IMR-90 (cell line): ENCODE measurements at regions not wholly inside any gene's neighbourhood (a gene's known extent, or its start where the extent isn't known, plus 50 kb on each side); places are given as distances from the start of the nearest gene placed in this dataset.

Source experiments
- ATAC-seq: fragments of 200-7000 bp; cut with Tn5 transposase; 2 replicates; pipeline ENCODE4 v1.9.1; 2020; ENCODE audit warnings: low read depth, mild to moderate bottlenecking, moderate library complexity
- BruUV-seq: library from RNA; stranded (reverse); fragments of 400-500 nt; replicated peaks from 2 replicates; lab custom pipeline; 2021; lab: Mats Ljungman, UMichigan
- CTCF ChIA-PET: fragments of 300-600 bp; formaldehyde crosslinking; extraction: SDS; loops from one replicate; lab custom pipeline; 2021; ENCODE audit warnings: antibody characterized with exemption; lab: Yijun Ruan, JAX
- POLR2A ChIA-PET: fragments of 300-600 bp; sonication (Branson Sonifier 250); formaldehyde crosslinking; loops from one replicate; lab custom pipeline; 2022; ENCODE audit warnings: antibody characterized with exemption; ENCODE audit not compliant: unreplicated experiment; lab: Charles Lee
- DNase-seq: peaks from one replicate; pipeline ENCODE4 v3.0.0; 2013
- H2AFZ ChIP-seq: replicated peaks from 2 replicates; pipeline ENCODE3; 2013; ENCODE audit warnings: low read length, mild to moderate bottlenecking; ENCODE audit not compliant: poor library complexity
- H2AK5ac ChIP-seq: 2 replicates; pipeline ENCODE4 v1.6.1; 2013; ENCODE audit warnings: low read depth, low read length, inconsistent platforms
- H2AK9ac ChIP-seq: replicated peaks from 2 replicates; pipeline ENCODE3; 2013; ENCODE audit warnings: mild to moderate bottlenecking, low read depth, low read length, moderate library complexity; ENCODE audit not compliant: poor library complexity
- H2BK120ac ChIP-seq: 2 replicates; pipeline ENCODE4 v1.6.1; 2013; ENCODE audit warnings: low read depth, low read length, inconsistent platforms
- H2BK15ac ChIP-seq: 3 replicates; pipeline ENCODE4 v1.6.1; 2013; ENCODE audit warnings: low read depth, low read length, inconsistent platforms
- H2BK20ac ChIP-seq: 2 replicates; pipeline ENCODE4 v1.6.1; 2013; ENCODE audit warnings: low read depth, mild to moderate bottlenecking, inconsistent platforms, low read length, moderate library complexity
- H2BK5ac ChIP-seq: 2 replicates; pipeline ENCODE4 v1.6.1; 2013; ENCODE audit warnings: mild to moderate bottlenecking, low read depth, low read length, inconsistent platforms; ENCODE audit not compliant: poor library complexity, severe bottlenecking
- H3K14ac ChIP-seq: replicated peaks from 2 replicates; pipeline ENCODE4 v1.6.1; 2013; ENCODE audit warnings: low read depth, low read length, inconsistent platforms
- H3K18ac ChIP-seq: 2 replicates; pipeline ENCODE4 v1.6.1; 2013; ENCODE audit warnings: low read depth, low read length, control low read depth
- H3K23ac ChIP-seq: 2 replicates; pipeline ENCODE4 v1.6.1; 2013; ENCODE audit warnings: low read depth, low read length, inconsistent platforms
- H3K27ac ChIP-seq: 2 replicates; pipeline ENCODE4 v1.5.1; 2013; ENCODE audit warnings: mild to moderate bottlenecking, control low read depth, low read length; ENCODE audit not compliant: insufficient read depth
- H3K27me3 ChIP-seq: 2 replicates; pipeline ENCODE4 v1.6.1; 2013; ENCODE audit warnings: low read length; ENCODE audit not compliant: control insufficient read depth, insufficient read depth
- H3K36me3 ChIP-seq: 2 replicates; pipeline ENCODE4 v1.6.1; 2013; ENCODE audit warnings: low read length, mixed read lengths; ENCODE audit not compliant: control insufficient read depth, insufficient read depth
- H3K4ac ChIP-seq: 2 replicates; pipeline ENCODE4 v1.6.1; 2013; ENCODE audit warnings: low read depth, low read length, inconsistent platforms
- H3K4me1 ChIP-seq: 2 replicates; pipeline ENCODE4 v1.6.1; 2013; ENCODE audit warnings: low read length, mixed read lengths; ENCODE audit not compliant: control insufficient read depth, insufficient read depth
- H3K4me2 ChIP-seq: 2 replicates; pipeline ENCODE4 v1.6.1; 2013; ENCODE audit warnings: low read depth, mild to moderate bottlenecking, control low read depth, low read length, moderate library complexity
- H3K4me3 ChIP-seq: 2 replicates; pipeline ENCODE4 v1.5.1; 2013; ENCODE audit warnings: low read depth, mild to moderate bottlenecking, control low read depth, low read length, moderate library complexity; ENCODE audit not compliant: insufficient read depth
- H3K56ac ChIP-seq: 2 replicates; pipeline ENCODE4 v1.6.1; 2013; ENCODE audit warnings: low read length, inconsistent platforms; ENCODE audit not compliant: insufficient read depth; ENCODE audit errors: extremely low read depth
- H3K79me1 ChIP-seq, 2 experiments: 2 replicates each; pipeline ENCODE4 v1.6.1; 2013; ENCODE audit warnings: low read length in 2 of 2, inconsistent platforms in 1 of 2, low read depth in 1 of 2
- H3K9ac ChIP-seq: 2 replicates; pipeline ENCODE4 v1.6.1; 2013; ENCODE audit warnings: low read depth, low read length, control low read depth
- H3K9me1 ChIP-seq: 2 replicates; pipeline ENCODE4 v1.6.1; 2013; ENCODE audit warnings: low read length, inconsistent platforms; ENCODE audit not compliant: insufficient read depth
- H3K9me3 ChIP-seq: 2 replicates; pipeline ENCODE4 v1.6.1; 2013; ENCODE audit warnings: low read length; ENCODE audit not compliant: control insufficient read depth, insufficient read depth
- H4K20me1 ChIP-seq: 2 replicates; pipeline ENCODE4 v1.6.1; 2013; ENCODE audit warnings: low read length, inconsistent platforms; ENCODE audit not compliant: insufficient read depth
- H4K5ac ChIP-seq: 2 replicates; pipeline ENCODE4 v1.6.1; 2013; ENCODE audit warnings: mild to moderate bottlenecking, low read depth, low read length, control low read depth
- H4K8ac ChIP-seq, 2 experiments: 2 replicates each; pipeline ENCODE4 v1.6.1; 2013; ENCODE audit warnings: low read depth in 2 of 2, low read length in 2 of 2, control low read depth in 1 of 2, inconsistent platforms in 1 of 2
- H4K91ac ChIP-seq: 2 replicates; pipeline ENCODE4 v1.6.1; 2013; ENCODE audit warnings: low read depth, low read length, inconsistent platforms; ENCODE audit not compliant: insufficient read depth
- WGBS, 2 experiments: methylation state at CpG; one replicate each; pipeline versions ENCODE4 v1.1.5 to v1.1.7; 2013; ENCODE audit warnings: missing lambda C conversion rate in 2 of 2; ENCODE audit not compliant: insufficient read length in 1 of 2; ENCODE audit errors: extremely low coverage in 2 of 2; 5-methylcytosine and 5-hydroxymethylcytosine counted together
- dilution Hi-C: fragments of 300-500 bp; cut with HindIII; formaldehyde crosslinking; loops from one replicate; pipeline ENCODE4 v1.14.3; 2018; ENCODE audit warnings: low sequenced_read_pairs; ENCODE audit not compliant: unreplicated experiment
- in situ Hi-C: fragments of 300-500 bp; cut with MboI; formaldehyde crosslinking; loops from 3 replicates; pipeline ENCODE4 v1.14.3; 2019; ENCODE audit warnings: low sequenced_read_pairs, inconsistent platforms, mixed read lengths
- intact Hi-C: fragments of 100-400 bp; cut with micrococcal nuclease; formaldehyde crosslinking; loops from 2 replicates; pipeline ENCODE4 v1.10.0; 2022
- TF ChIP-seq, protein P1 (sequence below): conservative IDR thresholded peaks from 2 replicates; pipeline ENCODE4 v1.5.1; 2012; ENCODE audit warnings: mild to moderate bottlenecking, low read depth, low read length, improper control_type of control experiment

DNA sequence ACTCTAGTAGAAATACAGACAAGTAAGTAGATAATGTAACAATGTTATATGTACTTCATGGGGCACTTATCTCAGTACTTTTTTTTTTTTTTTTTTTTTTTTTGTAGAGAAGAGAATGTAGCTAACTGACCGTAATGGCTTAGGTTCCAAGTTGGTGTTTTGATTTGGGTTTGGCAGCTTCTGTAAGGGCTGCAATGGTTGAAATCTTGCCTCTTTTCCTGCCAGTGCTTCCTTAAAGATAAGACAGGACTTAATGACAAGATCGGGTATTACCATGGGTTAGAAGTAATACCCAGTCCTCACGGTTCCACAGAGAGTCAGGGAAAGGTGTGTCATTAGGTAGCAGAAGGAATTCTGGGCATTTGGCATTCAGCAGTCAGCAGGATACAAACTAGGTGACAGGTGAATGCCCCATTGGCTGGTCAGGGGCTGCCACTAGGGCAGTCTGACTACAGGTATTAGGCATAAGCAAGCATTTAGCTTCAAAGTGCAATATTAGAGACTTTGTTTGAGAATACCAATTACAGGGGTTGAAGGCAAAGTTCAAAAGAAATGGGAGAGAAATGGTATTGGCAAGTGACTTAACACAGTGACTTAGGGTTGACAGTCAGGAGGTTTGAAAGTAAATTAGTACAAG lies 189.4 kb upstream of the RND3 start:
- Histone ChIP-seq H3K4me3 (no peak overlapping the region), H3K56ac (no peak overlapping the region), H3K9me1 (no peaks in the 10 kb centered on the region), H4K8ac (no peak overlapping the region), H3K9me3 (no peaks in the 10 kb centered on the region), H4K91ac (no peak overlapping the region), H4K20me1 (no peaks in the 10 kb centered on the region), H3K9ac (no peak overlapping the region), H3K4me2 (no peak overlapping the region), H4K5ac (no peak overlapping the region), H3K27me3 (no peaks in the 10 kb centered on the region), H3K4ac (peak overlapping the region; percentile 4; the same call in 1 of the 2 replicates), H3K27ac (no peak overlapping the region), H2AK5ac (peak overlapping the region; percentile 36; the same call in 1 of the 2 replicates), H3K4me1 (peaks cover 5% of the 10 kb centered on the region; the same call in 1 of the 2 replicates), H3K79me1 (no peaks in the 10 kb centered on the region), H2BK5ac (no peak overlapping the region), H3K23ac (no peak overlapping the region), H3K14ac (no peak overlapping the region; the same call in 1 of the 2 replicates), H3K18ac (no peak overlapping the region), H2BK20ac (peak overlapping the region; percentile 38; the same call in 1 of the 2 replicates), H3K36me3 (no peaks in the 10 kb centered on the region), H2BK15ac (peak overlapping the region; percentile 30; the same call in 2 of the 3 replicates), H2AFZ (no peak overlapping the region), H2AK9ac (no peak overlapping the region), H2BK120ac (peak overlapping the region; percentile 41)
- intact Hi-C loops (no loop called here), in situ Hi-C loops (no loop called here), dilution Hi-C loops (no loop called here)
- no TSS peak for BruUV-seq
- no peak for DNase-seq
- ChIA-PET CTCF (interaction anchor here (0.6 kb wide), 1 partner anchor 877 kb away, joined by 4 read pairs; no protein-coding TSS in a partner anchor), POLR2A (no interaction called here)
- 86% methylated on average over 3 of the region's 3 CpGs; no CpG with 5 or more reads in 1 of the 2 experiments for WGBS, 2 experiments
- ATAC-seq: no peak
- TF ChIP-seq, protein P1, sequence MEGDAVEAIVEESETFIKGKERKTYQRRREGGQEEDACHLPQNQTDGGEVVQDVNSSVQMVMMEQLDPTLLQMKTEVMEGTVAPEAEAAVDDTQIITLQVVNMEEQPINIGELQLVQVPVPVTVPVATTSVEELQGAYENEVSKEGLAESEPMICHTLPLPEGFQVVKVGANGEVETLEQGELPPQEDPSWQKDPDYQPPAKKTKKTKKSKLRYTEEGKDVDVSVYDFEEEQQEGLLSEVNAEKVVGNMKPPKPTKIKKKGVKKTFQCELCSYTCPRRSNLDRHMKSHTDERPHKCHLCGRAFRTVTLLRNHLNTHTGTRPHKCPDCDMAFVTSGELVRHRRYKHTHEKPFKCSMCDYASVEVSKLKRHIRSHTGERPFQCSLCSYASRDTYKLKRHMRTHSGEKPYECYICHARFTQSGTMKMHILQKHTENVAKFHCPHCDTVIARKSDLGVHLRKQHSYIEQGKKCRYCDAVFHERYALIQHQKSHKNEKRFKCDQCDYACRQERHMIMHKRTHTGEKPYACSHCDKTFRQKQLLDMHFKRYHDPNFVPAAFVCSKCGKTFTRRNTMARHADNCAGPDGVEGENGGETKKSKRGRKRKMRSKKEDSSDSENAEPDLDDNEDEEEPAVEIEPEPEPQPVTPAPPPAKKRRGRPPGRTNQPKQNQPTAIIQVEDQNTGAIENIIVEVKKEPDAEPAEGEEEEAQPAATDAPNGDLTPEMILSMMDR: no peak
